Left lung (tissue), 4 donors: ENCODE measurements at regions not wholly inside any gene's neighbourhood (a gene's known extent, or its start where the extent isn't known, plus 50 kb on each side); places are given as distances from the start of the nearest gene placed in this dataset.

ENCODE experiments used
- ATAC-seq: fragments of 200-7000 bp; cut with Tn5 transposase; one replicate; pipeline ENCODE4 v1.9.1; 2020; ENCODE audit warnings: moderate library complexity
- DNase-seq, 4 donors: peaks; one replicate each; pipeline ENCODE4 v3.0.0-alpha.2; 2013 to 2020
- H3K27ac ChIP-seq, 2 donors: fragments of 200-600 bp; sonication (generic) in 1 of 2; one replicate each; pipeline versions ENCODE4 v1.5.0 to v1.8.0; 2020 to 2021
- H3K27me3 ChIP-seq, 2 donors: fragments of 200-600 bp; sonication (generic) in 1 of 2; one replicate each; pipeline versions ENCODE4 v1.5.0 to v1.8.0; 2020 to 2021
- H3K36me3 ChIP-seq, 2 donors: fragments of 200-600 bp; sonication (generic) in 1 of 2; one replicate each; pipeline versions ENCODE4 v1.5.0 to v1.8.0; 2020 to 2021
- H3K4me1 ChIP-seq, 2 donors: fragments of 200-600 bp; one replicate each; pipeline ENCODE4 v1.8.0; 2021
- H3K4me3 ChIP-seq, 2 donors: fragments of 200-600 bp; sonication (generic) in 1 of 2; one replicate each; pipeline versions ENCODE4 v1.5.0 to v1.8.0; 2020 to 2021; ENCODE audit warnings: mild to moderate bottlenecking in 1 of 2
- H3K9me3 ChIP-seq, 2 donors: fragments of 200-600 bp; sonication (generic) in 1 of 2; one replicate each; pipeline versions ENCODE4 v1.5.0 to v1.8.0; 2020 to 2021
- CTCF ChIP-seq, 2 donors: fragments of 200-600 bp; sonication (generic) in 1 of 2; IDR thresholded peaks; one replicate each; pipeline versions ENCODE4 v1.5.0 to v1.8.0; 2021; ENCODE audit warnings: antibody characterized with exemption in 2 of 2
- intact Hi-C, 2 donors: fragments of 100-400 bp; cut with DNase I; formaldehyde crosslinking; loops; one replicate each; pipeline versions ENCODE4 v1.11.2 to v1.14.2; 2022
- donor health status: DM: no; HTN: yes; CAD: no.
- donor health status: DM: no; HTN: no; CAD: no.

DNA sequence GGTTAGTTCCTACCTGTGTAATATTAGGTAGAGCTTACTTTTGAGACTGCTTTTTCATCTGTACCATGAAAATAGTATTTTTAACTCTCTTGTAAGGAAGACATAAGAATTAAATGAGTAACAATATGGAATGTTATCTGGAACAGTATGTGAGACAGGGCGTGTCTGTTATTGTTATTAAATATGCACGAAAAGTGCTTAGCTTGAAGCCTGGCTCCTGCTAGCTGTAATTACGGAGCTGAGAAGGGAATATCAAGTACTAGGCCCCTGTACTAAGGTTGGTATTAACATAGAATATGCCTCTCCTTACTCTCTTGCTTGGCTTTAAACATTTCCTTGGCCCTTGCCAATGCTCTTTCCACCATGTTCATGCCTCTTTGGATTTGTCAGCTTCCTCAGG lies 194.0 kb downstream of the FAM76B start:
- no peak for TF ChIP-seq CTCF (IDR thresholded peaks at IDR 0.05)
- Histone ChIP-seq H3K27ac (no peak overlapping the region), H3K36me3 (no peaks in the 10 kb centered on the region), H3K4me3 (no peak overlapping the region), H3K27me3 (no peaks in the 10 kb centered on the region), H3K9me3 (no peaks in the 10 kb centered on the region), H3K4me1 (no peaks in the 10 kb centered on the region)
- intact Hi-C loops: no loop called here
- no peak for DNase-seq
- no peak for ATAC-seq

- H3K4me3 ChIP-seq: no peak overlapping the region
- H3K4me1 ChIP-seq: no peaks in the 10 kb centered on the region
- H3K27me3 ChIP-seq: no peaks in the 10 kb centered on the region
- H3K27ac ChIP-seq: no peak overlapping the region
- ATAC-seq (peak; percentile 65), DNase-seq (peak in 1 of 4 donors; percentile 28)
- intact Hi-C loops: no loop called here
- H3K36me3 ChIP-seq: no peaks in the 10 kb centered on the region
- TF ChIP-seq CTCF (IDR thresholded peaks at IDR 0.05): no peak
- H3K9me3 ChIP-seq: no peaks in the 10 kb centered on the region
These were observed 196.5 kb downstream of the FAM76B start for GRCh38 chr11:95593111-95593510.

DNA sequence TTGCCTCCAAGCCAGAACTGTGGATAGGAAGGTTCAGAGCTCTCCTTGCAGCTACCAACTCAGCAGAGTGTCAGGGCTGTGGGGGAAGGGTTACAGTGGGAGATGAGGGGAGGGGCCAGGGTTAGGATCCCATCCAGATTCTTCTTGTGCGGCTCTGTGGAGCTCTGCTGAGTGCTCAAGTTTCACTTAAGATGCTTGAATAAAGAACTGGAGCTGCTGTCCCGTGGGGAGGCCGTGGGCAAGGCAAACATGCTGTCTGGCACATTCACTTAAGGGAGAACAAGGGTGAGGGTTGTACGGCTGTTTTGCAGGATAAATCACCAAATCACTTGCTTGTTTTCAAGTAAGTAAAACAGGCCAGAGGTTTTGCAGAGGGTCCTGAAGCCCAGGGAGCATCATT lies 197.1 kb downstream of the FAM76B start:
- Histone ChIP-seq H3K9me3 (no peaks in the 10 kb centered on the region), H3K4me1 (no peaks in the 10 kb centered on the region), H3K4me3 (no peak overlapping the region), H3K36me3 (no peaks in the 10 kb centered on the region), H3K27me3 (no peaks in the 10 kb centered on the region), H3K27ac (no peak overlapping the region)
- ATAC-seq: peak; percentile 72
- no peak for TF ChIP-seq CTCF (IDR thresholded peaks at IDR 0.05)
- DNase-seq: peak in 2 of 4 donors; percentile 22 to 48
- intact Hi-C loops: no loop called here

- no peaks in the 10 kb centered on the region for H3K4me1 ChIP-seq
- intact Hi-C loops: no loop called here
- H3K36me3 ChIP-seq: no peaks in the 10 kb centered on the region
- H3K27me3 ChIP-seq: no peaks in the 10 kb centered on the region
- no peak for ATAC-seq
- peak in 1 of 4 donors; percentile 13 for DNase-seq
- H3K4me3 ChIP-seq: no peak overlapping the region
- no peak for TF ChIP-seq CTCF (IDR thresholded peaks at IDR 0.05)
- no peaks in the 10 kb centered on the region for H3K9me3 ChIP-seq
- no peak overlapping the region for H3K27ac ChIP-seq
These were observed 199.5 kb downstream of the FAM76B start for GRCh38 chr11:95589893-95590612.

- DNase-seq: no peak
- Histone ChIP-seq H3K27ac (no peak overlapping the region), H3K4me3 (no peak overlapping the region), H3K9me3 (no peaks in the 10 kb centered on the region), H3K27me3 (no peaks in the 10 kb centered on the region), H3K4me1 (no peaks in the 10 kb centered on the region), H3K36me3 (no peaks in the 10 kb centered on the region)
- ATAC-seq: no peak
- intact Hi-C loops: no loop called here
- TF ChIP-seq CTCF (IDR thresholded peaks at IDR 0.05): no peak
These were observed 200.8 kb downstream of the FAM76B start for GRCh38 chr11:95588821-95589220.
